ENCODE measurements at regions not wholly inside any gene's neighbourhood (a gene's known extent, or its start where the extent isn't known, plus 50 kb on each side); places are given as distances from the start of the nearest gene placed in this dataset.
"Not testable (repeated sequence)": the region's sequence is repeated elsewhere in the genome, so short reads cannot be mapped to it uniquely, and the experiment has no call there.

- H4K20me1 ChIP-seq (ENCODE audit: insufficient read depth) = no peaks in the 10 kb centered on the region
- no TSS peak for BruUV-seq (replicated peaks)
- no peak overlapping the region for H3K4me2 ChIP-seq (ENCODE audit: low read length)
- no peak for ATAC-seq
- CTCF ChIA-PET = no interaction called here
- POLR2A ChIA-PET = no interaction called here
- intact Hi-C loops (cut with micrococcal nuclease) = no loop called here
- RAD21 ChIA-PET (ENCODE audit: low non-redundant PET in 1 of 2, low total read pairs in 2 of 2, uncharacterized antibody in 2 of 2, unreplicated experiment in 2 of 2) = no interaction called here
- H3K9me3 ChIP-seq (ENCODE audit: control insufficient read depth in 1 of 2, insufficient read depth in 1 of 2, low read depth in 1 of 2, low read length in 2 of 2) = no peaks in the 10 kb centered on the region
- H2AFZ ChIP-seq (ENCODE audit: low read depth, low read length, poor library complexity, severe bottlenecking) = no peak overlapping the region
- no peak overlapping the region for H3K9ac ChIP-seq (ENCODE audit: low read length)
- H3K27ac ChIP-seq (ENCODE audit: low read depth, low read length) = no peak overlapping the region
- DNase-seq (ENCODE audit: low read depth, low spot score) = no peak
- H3K27me3 ChIP-seq (ENCODE audit: insufficient read depth, low read length) = peaks cover 16% of the 10 kb centered on the region
- no peak overlapping the region for H3K4me3 ChIP-seq (replicated peaks in 1 of 2; ENCODE audit: low read depth in 1 of 2, low read length in 2 of 2)
- TF ChIP-seq CEBPB (IDR thresholded peaks at IDR 0.05; ENCODE audit: low read depth) (no peak), EGR1 (IDR thresholded peaks at IDR 0.05; ENCODE audit: low read depth) (no peak)
- H3K36me3 ChIP-seq (ENCODE audit: control insufficient read depth in 1 of 2, insufficient read depth in 2 of 2, low read length in 2 of 2) = no peaks in the 10 kb centered on the region
- H3K79me2 ChIP-seq (ENCODE audit: insufficient read depth, low read length) = no peaks in the 10 kb centered on the region
- H3K4me1 ChIP-seq (ENCODE audit: control insufficient read depth in 1 of 2, insufficient read depth in 2 of 2, low read length in 2 of 2) = no peaks in the 10 kb centered on the region
- no peaks in the 10 kb centered on the region for H3K9me2 ChIP-seq (ENCODE audit: insufficient read depth)
Observed at GRCh38 chr7:133165529-133165928, 83.6 kb upstream of the CHCHD3 start.

GRCh38 chr7:133167300-133167699 is 85.4 kb upstream of the CHCHD3 start:
- no peak overlapping the region for H2AFZ ChIP-seq (ENCODE audit: low read depth, low read length, poor library complexity, severe bottlenecking)

DNA sequence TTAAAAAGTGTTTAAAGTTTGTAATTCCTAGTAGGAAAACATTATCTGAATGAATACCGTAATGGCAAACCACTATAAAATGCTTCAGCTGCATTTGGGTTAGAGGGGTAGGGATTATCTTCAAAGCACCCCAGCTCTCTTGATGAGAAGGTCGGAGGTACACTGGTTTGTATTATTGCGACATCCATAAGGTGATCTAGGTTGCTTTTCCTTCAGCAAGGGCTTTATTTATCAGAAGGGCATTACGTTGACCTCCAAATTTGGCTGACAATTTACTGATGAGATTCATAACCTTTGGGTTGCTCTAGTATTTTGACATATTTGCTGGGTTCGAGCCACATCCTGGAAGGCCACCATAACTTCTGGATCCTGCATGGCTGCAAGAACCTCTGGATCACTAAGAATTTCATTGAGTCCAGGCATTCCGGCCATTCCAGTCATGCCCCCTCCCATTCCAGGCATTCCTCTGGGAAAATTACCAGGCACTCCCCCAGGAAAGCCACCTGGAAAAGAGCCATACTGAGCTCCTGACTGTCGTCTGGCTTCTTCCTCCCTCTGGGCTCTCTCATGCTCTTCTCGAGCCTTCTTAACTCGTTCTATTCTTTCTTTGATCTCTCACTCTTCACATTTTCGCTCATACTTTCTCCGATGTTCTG is 83.6 kb upstream of the EXOC4 start:
- ATAC-seq; H3K9ac ChIP-seq (ENCODE audit: low read length); H3K4me3 ChIP-seq (replicated peaks in 1 of 2; ENCODE audit: low read depth in 1 of 2, low read length in 2 of 2); H4K20me1 ChIP-seq (ENCODE audit: insufficient read depth); POLR2A ChIA-PET; H3K4me1 ChIP-seq (ENCODE audit: control insufficient read depth in 1 of 2, insufficient read depth in 2 of 2, low read length in 2 of 2); H3K9me2 ChIP-seq (ENCODE audit: insufficient read depth); H3K79me2 ChIP-seq (ENCODE audit: insufficient read depth, low read length); CTCF ChIA-PET; H3K36me3 ChIP-seq (ENCODE audit: control insufficient read depth in 1 of 2, insufficient read depth in 2 of 2, low read length in 2 of 2); RAD21 ChIA-PET (ENCODE audit: low non-redundant PET in 1 of 2, low total read pairs in 2 of 2, uncharacterized antibody in 2 of 2, unreplicated experiment in 2 of 2); H3K4me2 ChIP-seq (ENCODE audit: low read length); H2AFZ ChIP-seq (ENCODE audit: low read depth, low read length, poor library complexity, severe bottlenecking); H3K9me3 ChIP-seq (ENCODE audit: control insufficient read depth in 1 of 2, insufficient read depth in 1 of 2, low read depth in 1 of 2, low read length in 2 of 2); BruUV-seq (replicated peaks); DNase-seq (ENCODE audit: low read depth, low spot score); H3K27ac ChIP-seq (ENCODE audit: low read depth, low read length); intact Hi-C loops (cut with micrococcal nuclease): not testable (repeated sequence)
- peaks cover 26% of the 10 kb centered on the region for H3K27me3 ChIP-seq (ENCODE audit: insufficient read depth, low read length)

More at GRCh38 chr7:133167300-133167699, 85.4 kb upstream of the CHCHD3 start:
- ATAC-seq = no peak
- no peaks in the 10 kb centered on the region for H3K9me2 ChIP-seq (ENCODE audit: insufficient read depth)
- POLR2A ChIA-PET = no interaction called here
- BruUV-seq (replicated peaks) = no TSS peak
- H3K36me3 ChIP-seq (ENCODE audit: control insufficient read depth in 1 of 2, insufficient read depth in 2 of 2, low read length in 2 of 2) = no peaks in the 10 kb centered on the region
- no peak for TF ChIP-seq ZBTB33 (IDR thresholded peaks at IDR 0.05; ENCODE audit: extremely low read depth, insufficient replicate concordance, low read length)
- TF ChIP-seq EZH2 (IDR thresholded peaks at IDR 0.05) = no peak
- TF ChIP-seq, protein P1, sequence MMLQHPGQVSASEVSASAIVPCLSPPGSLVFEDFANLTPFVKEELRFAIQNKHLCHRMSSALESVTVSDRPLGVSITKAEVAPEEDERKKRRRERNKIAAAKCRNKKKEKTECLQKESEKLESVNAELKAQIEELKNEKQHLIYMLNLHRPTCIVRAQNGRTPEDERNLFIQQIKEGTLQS (IDR thresholded peaks at IDR 0.05) = no peak
- TF ChIP-seq YY1 (IDR thresholded peaks at IDR 0.05; ENCODE audit: extremely low read depth, insufficient replicate concordance, low read depth, low read length) = no peak
- TF ChIP-seq EGR1 (IDR thresholded peaks at IDR 0.05; ENCODE audit: low read depth) = no peak
- no peak for TF ChIP-seq EZH2phosphoT487 (IDR thresholded peaks at IDR 0.05; ENCODE audit: borderline replicate concordance)
- TF ChIP-seq ZNF274 (IDR thresholded peaks at IDR 0.05; ENCODE audit: low read depth, low read length) = no peak
- TF ChIP-seq SP1 (IDR thresholded peaks at IDR 0.05; ENCODE audit: low read depth) = no peak
- TF ChIP-seq, protein P2, sequence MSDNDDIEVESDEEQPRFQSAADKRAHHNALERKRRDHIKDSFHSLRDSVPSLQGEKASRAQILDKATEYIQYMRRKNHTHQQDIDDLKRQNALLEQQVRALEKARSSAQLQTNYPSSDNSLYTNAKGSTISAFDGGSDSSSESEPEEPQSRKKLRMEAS (IDR thresholded peaks at IDR 0.05) = no peak
- no peak overlapping the region for H3K4me2 ChIP-seq (ENCODE audit: low read length)
- RAD21 ChIA-PET (ENCODE audit: low non-redundant PET in 1 of 2, low total read pairs in 2 of 2, uncharacterized antibody in 2 of 2, unreplicated experiment in 2 of 2) = no interaction called here
- no peaks in the 10 kb centered on the region for H3K9me3 ChIP-seq (ENCODE audit: control insufficient read depth in 1 of 2, insufficient read depth in 1 of 2, low read depth in 1 of 2, low read length in 2 of 2)
- H3K4me3 ChIP-seq (replicated peaks in 1 of 2; ENCODE audit: low read depth in 1 of 2, low read length in 2 of 2) = no peak overlapping the region
- H3K4me1 ChIP-seq (ENCODE audit: control insufficient read depth in 1 of 2, insufficient read depth in 2 of 2, low read length in 2 of 2) = no peaks in the 10 kb centered on the region
- CTCF ChIA-PET = no interaction called here
- H3K27me3 ChIP-seq (ENCODE audit: insufficient read depth, low read length) = peaks cover 16% of the 10 kb centered on the region
- H3K79me2 ChIP-seq (ENCODE audit: insufficient read depth, low read length) = no peaks in the 10 kb centered on the region
- H4K20me1 ChIP-seq (ENCODE audit: insufficient read depth) = no peaks in the 10 kb centered on the region
- intact Hi-C loops (cut with micrococcal nuclease) = no loop called here
- no peak overlapping the region for H3K27ac ChIP-seq (ENCODE audit: low read depth, low read length)
- no peak for DNase-seq (ENCODE audit: low read depth, low spot score)
- H3K9ac ChIP-seq (ENCODE audit: low read length) = no peak overlapping the region

All from HCT116 (cell line).